HG02938 (cell line): ENCODE measurements at regions not wholly inside any gene's neighbourhood (a gene's known extent, or its start where the extent isn't known, plus 50 kb on each side); places are given as distances from the start of the nearest gene placed in this dataset.
A peak's percentile ranks its signal among the peaks of the same experiment; 100 is the strongest.

Experiments
- ATAC-seq: cut with Tn5 transposase; IDR thresholded peaks from one replicate; pipeline ENCODE4 v1.9.1; 2021; ENCODE audit warnings: mild to moderate bottlenecking, moderate library complexity; ENCODE audit not compliant: unreplicated experiment

- ATAC-seq = no peak
Measured at GRCh38 chr4:18248611-18249010, 227.1 kb upstream of the LCORL start.

DNA sequence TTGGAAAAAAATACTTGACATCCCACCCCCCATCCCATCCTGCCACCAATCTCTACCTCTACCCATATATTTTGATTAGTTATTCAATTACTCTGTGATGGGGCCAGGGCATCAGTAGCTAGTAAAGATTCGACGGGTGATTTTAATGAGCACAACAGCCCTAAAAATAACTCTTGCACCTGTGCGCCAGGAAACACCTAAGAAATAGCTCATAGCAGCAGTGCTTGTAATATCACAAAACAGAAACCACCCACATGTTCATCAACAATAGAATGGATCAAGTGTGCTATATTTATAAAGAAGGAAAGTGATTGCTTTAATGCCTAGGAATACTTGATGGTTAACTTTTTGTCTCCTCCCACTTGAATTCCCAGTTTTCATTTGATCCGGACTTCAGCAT lies 225.6 kb upstream of the LCORL start:
- ATAC-seq = no peak

DNA sequence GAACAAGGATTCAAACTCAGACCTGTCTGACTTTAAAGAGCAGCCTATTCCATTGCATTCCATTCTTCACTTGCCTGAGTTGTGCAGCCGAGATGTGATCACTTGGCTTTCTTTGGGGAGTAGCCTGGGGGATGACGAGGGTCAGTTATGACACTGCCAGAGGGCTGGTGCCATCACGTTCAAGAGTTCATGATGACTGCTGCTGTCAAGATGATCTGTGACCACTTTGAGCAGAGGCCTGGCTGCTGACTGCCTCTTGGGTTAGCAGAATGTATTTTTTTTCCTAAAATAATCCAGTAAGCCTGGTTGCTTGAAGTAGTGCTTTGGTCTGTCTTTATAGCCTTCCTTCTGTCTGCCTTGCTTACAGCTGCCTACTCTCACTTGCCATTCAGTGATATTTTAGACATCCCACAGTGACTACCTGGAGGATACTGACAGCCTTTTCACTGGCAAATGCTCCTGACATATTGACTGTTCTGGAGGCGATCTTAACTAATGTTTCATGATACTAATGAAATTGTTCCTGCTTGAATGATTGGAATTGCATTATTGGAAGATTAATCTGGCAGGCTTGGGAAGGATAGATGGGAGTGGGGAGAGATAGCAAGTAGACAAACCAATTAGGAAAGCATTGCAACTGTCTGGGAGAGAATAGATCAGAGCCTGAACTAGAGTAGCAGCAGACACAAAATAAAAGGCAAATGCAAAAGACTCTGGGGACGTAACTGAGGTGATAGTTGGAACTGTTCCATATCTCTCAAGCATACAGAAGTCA lies 221.6 kb upstream of the LCORL start:
- no peak for ATAC-seq

GRCh38 chr4:18241727-18242126 lies 220.2 kb upstream of the LCORL start:
- ATAC-seq = no peak

DNA sequence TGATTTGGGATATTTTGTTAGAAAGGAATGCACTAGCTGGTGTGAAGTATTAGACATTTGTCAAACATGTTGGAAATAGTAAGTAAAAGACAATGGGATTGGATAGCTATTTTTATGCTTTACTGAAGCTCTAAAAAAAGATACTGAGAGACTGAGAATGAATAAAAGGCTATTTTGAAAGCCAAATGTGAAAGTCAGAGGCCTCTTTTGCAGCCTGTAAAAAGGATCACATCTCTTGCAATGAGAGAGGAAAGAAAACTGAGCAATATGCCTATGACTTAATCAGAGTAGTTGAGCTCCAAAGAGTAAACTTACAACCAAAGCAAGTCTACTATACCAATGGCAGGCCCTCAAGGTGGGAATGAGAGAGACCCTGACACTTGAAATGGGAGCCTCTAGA lies 212.6 kb upstream of the LCORL start:
- ATAC-seq = no peak

- ATAC-seq = no peak
Measured at GRCh38 chr4:18231726-18232125, 210.2 kb upstream of the LCORL start.

DNA sequence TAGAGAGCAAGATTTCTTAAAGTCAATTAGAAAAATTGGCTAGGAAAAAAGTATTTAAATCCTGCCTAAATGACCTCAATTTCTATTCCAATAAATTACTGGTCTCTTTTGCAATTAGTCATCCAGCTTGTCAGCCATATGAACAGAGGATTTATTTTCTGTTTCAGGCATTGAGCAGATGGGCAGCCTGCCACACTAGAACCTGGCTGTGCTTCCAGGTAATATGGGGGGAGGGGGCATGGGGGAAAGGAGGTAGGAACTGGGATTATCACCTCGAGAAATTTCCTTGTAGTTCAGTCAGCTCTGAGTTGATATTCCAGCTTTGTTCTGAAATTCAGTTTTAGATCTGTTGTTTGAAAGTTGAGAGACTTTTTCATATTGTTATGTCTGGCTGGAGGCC lies 206.3 kb upstream of the LCORL start:
- no peak for ATAC-seq

DNA sequence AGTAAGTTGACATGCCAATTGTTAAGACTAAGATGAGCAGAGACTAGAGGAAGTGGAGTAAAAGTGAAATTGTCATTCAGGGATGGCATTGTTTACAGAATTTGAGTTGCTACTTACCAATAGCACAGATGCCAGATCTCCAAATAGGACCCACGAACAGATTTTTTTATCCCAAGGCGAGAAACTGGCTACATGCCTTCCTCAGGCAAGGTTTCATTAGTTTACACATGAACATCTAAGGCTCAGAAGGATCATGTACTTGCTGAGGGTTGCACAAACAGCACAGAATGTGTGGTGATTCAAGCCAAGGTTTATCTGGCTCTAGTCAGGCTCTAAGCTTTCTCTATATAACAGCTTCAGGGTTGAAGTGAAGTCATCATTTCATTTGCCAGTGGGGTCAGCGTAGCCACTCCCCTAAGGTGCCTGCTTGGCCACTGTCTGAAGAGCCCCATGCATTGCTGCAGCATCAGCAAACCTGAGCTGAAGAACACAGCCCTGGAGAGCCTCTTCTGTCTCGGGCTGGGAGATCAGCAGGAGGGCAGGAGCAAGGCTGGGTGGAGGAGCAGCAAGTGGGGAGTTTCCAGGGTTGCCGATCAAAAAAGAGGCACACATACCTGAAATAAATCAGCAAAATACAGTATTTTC lies 193.0 kb upstream of the LCORL start:
- ATAC-seq = no peak

GRCh38 chr4:18213576-18214198 lies 192.1 kb upstream of the LCORL start:
- no peak for ATAC-seq

GRCh38 chr4:18209448-18209847 lies 187.9 kb upstream of the LCORL start:
- peak; percentile 70 for ATAC-seq

- no peak for ATAC-seq
Measured at GRCh38 chr4:18203966-18204365, 182.4 kb upstream of the LCORL start.

- no peak for ATAC-seq
Measured at GRCh38 chr4:18202486-18202885, 180.9 kb upstream of the LCORL start.

DNA sequence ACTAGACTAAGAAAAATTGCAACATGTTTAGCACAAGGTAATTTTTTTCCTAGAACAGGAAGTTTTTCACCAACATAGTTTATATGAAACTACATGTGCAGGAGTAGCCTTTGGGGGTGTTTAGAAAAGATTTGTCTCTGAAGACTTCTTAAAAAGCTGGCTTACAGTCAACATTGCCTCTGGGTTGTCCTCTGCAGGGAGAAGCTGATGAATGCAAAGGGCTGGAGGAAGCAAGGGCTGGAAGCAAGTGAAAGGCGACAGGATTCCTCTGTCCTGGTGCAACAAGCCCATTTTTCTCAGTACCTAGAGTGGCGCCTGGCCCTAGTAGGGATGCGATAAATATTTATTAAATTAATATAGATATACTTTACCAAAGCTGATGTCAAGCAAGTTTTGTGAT lies 180.3 kb upstream of the LCORL start:
- ATAC-seq = no peak

DNA sequence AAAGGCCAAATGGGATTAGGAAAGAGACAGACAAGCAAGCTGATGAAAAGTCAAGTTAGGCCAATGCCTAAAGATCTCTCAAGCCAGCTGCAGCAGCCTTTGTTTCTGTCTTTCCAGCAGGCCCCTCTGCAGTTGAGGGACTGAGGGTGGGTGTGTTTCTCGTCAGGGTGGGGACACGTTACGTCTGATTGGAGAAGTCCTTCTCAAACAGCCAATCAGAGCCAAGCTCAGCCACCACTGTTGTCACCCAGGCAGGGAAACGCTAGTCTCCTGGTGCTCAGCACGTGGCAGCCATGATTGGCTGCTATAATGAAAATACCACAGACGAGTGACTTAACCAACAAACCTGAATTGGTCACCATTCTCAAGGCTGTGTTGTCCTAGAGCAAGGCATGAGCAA lies 177.1 kb upstream of the LCORL start:
- no peak for ATAC-seq

DNA sequence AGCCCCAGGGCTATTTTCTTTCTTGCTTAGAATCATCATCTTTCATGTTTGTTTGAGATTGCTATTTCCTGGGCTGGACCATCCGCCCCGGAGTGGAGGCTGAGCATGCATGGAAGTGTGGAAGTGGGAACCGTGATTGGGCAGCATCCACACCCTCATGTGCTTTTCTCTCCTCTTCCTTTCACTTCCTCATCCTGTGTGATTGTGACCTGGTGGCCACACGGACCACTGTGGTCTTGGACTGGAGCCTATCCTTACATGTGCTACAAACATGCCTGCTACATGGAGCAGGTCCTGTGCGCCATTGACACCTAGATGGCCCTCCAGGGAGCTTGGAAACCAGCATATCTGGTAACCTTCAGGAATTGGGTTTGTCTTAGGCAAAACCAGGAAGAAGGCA lies 175.9 kb upstream of the LCORL start:
- no peak for ATAC-seq

DNA sequence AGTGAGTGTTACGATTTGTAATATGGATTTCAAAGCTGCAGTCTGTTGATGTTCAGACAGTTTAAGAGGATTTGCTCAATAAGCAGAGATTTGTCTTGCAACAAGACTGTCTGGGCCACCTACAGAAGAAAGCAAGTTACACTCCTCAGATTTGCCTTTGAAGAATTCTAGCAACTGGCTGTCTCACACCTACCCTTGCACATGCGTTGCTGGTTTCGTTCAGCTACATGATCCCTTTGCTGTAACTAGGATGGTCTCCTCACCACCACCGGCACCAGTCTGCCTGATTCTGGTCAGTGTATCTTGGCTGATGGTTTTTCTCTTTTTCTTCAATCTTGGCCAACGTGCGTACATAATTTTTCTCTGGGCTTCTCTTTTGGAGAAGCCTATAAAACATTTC lies 172.7 kb upstream of the LCORL start:
- no peak for ATAC-seq

GRCh38 chr4:18192901-18193300 lies 171.3 kb upstream of the LCORL start:
- ATAC-seq = no peak

- ATAC-seq = no peak
Measured at GRCh38 chr4:18185491-18185890, 163.9 kb upstream of the LCORL start.

DNA sequence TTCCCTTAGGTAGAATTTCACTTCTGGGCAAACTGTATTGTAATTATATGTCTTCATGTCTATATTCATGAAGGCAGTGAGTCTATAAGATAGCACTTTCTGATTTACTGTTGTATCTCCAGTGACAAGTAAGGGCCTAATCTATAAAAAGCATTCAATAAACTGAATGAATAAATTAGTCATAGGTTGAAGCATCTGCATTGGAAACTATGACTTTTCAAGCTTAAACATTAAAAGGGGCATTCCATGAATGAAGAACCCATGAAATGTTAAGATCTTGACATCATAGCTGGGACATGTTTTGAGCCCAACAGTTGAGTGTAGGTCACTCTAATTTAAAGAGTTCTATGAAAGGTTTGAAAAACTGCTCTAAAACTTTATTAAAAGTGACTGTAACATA lies 159.3 kb upstream of the LCORL start:
- ATAC-seq = peak; percentile 65

DNA sequence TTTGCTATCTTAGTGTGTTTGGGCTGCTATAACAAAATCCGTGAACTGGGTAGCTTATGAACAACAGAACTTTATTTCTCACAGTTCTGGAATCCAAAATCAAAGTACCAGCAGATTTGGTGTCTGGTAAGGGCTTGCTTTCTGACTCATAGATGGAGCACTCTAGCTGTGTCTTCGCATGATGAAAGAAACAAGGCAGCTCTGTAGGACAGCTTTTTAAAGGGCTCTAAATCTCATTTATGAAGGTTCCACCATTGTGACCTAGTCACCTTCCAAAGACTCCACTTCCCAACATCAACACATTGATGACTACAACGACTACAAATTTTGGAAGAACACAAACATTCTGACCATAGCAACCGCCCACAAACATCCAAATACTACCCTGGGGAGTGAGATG lies 158.6 kb upstream of the LCORL start:
- ATAC-seq = no peak

GRCh38 chr4:18171896-18172295 lies 150.3 kb upstream of the LCORL start:
- ATAC-seq = no peak

- ATAC-seq = no peak
Measured at GRCh38 chr4:18167831-18168230, 146.3 kb upstream of the LCORL start.
